ENCODE measurements at regions not wholly inside any gene's neighbourhood (a gene's known extent, or its start where the extent isn't known, plus 50 kb on each side); places are given as distances from the start of the nearest gene placed in this dataset.

DNA sequence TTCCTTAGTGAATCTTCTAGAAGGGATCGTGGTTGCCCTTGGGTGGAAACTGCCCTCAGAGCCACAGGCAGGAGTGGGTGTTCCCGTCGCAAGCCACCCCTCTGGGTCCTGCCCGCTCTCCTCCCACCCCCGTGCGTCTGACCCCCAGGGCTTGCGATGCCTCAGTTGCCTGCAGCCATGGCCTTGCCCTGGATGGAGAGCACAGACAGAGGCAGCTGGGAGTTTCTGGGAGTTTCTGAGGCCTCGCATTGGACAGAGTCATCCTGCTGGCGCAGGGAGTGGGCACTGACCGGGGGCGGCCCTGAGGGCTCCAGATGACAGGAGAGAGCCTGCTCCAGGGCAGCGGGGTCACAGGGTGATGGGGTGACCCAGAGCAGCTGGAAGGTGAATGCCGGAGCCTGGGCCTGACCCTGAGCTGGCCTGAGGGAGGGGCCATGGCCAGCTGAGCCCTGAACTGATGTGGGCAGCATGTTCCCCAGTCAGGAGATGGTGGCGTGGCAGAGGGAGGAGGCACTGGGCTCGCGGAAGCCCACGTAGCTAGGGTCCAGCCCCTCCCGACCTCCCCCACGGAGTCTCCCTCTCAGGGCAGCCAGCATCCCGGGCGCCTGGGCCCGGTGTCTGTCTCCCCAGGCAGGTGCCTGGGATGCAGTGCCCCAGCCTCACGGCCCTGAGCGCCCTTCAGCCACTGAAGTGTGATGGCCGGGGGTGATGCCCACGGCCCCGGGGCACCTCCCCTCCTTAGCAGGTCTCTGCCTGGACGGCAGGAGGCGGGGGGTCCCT lies 1236.2 kb downstream of the BRD1 start:
- DNase-seq, result no peak

DNA sequence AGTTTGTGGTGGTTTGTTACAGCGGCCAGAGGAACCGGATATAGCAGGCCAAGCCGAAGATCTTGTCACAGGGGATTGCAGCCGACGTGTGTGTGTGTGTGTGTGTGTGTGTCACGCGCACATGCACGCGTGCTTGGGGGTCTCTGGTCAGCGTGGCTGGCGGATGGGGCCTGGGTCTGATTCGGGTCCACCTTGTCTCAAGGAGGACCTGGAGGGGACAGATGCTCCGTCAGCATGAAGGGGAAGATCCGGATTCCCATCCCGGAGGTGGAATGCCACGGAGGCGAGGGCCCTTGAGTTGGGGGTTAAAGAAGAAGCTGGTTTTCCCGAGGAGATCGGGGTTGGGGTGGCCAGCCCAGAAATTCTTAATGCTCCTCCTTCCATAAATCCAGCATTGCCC lies 1237.8 kb downstream of the BRD1 start:
- no peak for DNase-seq

DNA sequence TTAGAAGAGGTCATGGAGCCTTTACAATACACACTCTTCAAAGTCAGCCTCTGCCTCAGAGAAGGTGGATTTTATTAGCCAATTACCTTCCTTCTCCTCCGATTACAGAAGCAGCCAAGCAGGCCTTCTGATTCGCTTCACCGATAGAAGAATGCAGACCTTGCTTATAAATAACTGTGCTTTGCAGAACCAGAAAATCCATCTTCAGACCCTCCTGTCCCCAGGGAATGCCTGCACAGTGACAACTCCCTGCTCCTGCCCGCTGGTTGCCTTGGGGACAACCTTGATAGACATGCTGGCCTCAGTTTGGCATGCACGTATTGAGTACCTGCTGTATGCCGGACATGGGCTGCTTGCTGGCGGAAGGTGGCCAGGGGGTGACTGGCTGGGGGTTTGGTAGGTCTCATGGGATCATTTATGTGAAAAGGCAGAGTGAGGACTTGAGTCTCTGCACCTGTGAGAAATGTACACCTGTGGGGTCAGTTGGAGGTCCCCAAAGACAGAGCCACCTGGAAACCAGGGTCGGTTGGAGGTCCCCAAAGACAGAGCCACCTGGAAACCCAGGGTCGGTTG lies 1238.7 kb downstream of the BRD1 start:
- no peak for DNase-seq

DNA sequence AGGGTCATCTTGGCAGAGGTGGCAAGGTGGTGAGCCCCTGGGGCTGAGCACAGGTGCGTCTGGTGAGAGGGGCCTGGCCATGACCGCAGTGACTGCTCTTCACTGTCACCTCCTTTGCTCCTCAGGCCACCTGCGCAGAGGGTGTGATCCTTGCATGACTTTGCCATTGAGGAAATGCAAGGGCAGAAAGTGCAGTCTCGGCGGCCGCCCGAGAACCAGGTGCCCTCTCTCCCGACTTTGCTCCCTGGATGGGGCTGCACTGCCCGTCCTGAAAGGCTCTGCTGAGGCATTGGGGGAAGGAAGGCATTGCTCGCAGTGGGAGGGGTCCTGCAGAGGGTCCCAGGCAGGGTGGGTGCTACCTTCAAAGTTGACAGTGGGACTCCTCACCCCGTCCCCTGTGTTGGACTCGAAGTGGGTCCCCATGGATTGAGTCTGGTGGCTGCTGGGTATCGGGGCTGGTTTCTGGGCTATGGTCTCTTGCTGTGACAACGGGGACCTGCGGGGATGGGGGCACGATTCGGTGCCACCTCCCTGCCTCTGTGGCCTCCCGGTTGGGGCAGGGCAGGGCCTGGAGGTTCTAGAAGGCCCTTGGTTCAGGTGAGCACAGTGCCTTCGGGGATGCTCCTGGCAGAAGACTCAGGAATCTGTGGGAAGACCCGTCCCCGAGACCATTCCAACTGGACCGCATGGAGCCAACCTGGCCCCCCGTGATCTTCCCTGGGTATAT lies 1239.4 kb downstream of the BRD1 start:
- no peak for DNase-seq

DNA sequence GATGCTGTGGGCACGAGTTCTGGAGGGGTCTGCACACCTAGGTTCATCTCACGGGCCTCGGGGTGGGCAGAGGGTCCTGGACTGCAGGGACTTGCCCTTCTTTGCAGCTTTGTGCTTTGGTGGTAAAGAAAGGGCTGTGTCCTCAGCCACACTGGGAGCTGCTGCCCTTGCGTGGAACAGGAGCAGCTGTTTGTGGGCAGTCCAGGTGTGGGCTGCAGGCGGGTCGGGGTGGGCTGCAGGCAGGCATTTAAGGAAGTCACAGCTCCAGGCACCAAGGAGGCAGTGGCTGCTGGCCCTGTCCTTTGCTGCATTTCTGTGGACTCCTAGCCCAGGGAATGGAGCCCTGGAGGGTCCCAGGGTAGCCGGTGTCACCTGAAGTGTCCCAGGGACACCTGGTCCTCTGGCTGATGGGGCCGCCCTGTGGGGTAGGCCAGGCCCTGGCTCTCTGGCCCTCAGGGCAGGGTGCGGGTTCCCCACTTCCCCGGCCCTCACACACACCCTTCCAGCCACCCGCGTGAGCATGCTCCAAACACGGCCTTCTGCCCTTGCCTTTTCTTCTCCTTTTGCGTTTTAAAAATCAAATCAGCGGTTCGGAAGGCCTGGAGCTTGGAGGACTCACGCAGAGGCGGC lies 1240.3 kb downstream of the BRD1 start:
- DNase-seq, result no peak

DNA sequence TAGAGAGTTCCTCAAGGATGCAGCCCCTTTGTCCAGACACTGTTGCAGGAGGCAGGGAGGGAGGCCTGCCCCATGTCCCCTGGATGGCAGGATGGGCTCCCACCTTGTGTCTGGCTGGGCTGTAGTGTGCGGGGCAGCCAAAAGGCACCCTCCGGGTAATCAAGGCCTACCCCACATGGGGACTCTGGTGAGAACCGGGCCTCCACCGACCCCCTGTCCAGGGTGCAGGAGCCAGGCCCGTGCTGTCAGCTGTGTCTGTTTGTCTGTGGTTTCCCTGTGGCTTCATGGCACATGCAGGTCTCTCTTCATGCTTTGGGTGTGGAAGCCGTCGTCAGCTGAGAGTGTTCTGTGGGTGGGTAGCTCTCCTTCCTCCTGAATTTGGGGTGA lies 1240.9 kb downstream of the BRD1 start:
- DNase-seq, result no peak

DNA sequence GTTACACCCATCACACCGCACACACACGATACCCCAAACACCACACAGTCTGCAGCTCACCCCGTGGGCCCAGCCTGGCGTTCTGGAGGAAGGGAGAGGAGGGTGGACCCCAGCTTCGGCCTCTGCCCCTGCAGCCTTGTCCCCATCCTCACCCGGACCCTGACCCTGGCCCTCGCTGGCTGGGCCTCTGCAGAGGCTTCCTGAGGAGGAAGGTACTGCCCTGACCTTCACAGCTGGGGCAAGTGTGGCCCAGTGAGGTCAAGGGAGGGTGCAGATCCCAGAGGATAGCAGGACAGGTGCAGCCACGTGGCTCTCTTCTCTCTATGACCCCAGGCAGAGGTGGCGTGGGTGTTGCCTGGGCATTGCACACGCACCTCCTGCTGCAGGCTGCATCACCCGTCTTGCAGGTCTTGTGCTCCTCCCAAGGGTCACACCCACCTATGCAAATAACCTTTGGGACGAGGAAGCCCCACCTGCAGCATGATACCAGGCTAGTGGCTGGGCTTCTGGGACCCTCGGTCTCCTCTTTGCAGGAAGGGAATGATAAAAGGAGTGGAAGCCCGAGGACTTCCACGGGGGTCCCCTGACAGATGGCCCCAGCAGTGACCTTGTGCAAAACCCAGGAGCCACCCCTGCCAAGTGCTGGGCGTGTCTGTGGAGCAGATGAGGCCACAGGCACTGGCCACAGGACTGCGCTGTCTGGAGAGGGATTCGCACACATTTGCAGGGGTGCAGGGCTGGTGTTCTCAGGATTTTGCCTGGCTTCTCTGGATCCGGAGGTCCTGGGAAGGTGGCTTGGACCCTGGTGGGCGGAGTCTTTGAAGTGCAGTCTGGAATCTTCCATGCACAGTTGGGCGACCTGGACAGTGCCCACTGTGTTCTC lies 1241.5 kb downstream of the BRD1 start:
- no peak for DNase-seq

DNA sequence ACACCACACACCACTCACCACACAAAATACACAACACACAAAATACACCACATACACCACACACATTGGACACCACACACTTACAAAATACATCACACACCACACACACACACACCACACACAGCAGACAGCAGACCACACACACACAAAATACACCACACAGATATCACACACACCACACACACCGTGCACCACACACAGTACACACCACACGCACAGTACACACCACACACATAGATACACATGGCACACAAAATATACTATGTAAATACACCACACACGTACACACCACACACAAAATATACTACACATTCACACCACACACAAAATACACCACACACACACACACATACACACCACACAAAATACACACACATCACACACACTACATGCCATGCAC lies 1243.5 kb downstream of the BRD1 start:
- no peak for DNase-seq

DNA sequence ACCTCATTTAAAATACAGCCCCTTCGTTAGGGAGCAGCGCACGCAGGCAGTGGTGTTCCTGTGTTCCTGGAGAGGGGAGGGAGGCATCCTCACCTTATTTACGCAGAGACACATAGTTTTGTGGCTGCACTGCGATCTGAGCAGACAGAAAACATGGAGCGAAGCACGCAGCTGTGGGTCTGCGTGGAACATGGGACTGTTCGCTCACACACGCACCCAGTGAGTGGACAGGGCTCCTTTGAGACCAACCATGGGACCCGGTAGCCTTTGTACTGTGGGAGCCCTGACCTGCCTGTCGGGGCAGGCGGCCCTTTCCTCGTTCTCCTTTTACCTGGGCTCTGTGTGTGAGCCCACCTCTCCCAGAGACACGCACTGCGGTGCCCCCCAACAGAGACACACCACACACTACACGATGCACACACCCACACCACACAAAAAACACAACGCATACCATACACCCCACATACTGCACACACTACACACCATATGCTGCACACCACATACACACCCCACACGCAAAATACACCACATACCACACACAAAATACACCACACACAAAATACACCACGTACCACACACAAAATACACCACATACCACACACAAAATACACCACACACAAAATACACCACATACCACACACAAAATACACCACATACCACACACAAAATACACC lies 1245.7 kb downstream of the BRD1 start:
- DNase-seq, result no peak

DNA sequence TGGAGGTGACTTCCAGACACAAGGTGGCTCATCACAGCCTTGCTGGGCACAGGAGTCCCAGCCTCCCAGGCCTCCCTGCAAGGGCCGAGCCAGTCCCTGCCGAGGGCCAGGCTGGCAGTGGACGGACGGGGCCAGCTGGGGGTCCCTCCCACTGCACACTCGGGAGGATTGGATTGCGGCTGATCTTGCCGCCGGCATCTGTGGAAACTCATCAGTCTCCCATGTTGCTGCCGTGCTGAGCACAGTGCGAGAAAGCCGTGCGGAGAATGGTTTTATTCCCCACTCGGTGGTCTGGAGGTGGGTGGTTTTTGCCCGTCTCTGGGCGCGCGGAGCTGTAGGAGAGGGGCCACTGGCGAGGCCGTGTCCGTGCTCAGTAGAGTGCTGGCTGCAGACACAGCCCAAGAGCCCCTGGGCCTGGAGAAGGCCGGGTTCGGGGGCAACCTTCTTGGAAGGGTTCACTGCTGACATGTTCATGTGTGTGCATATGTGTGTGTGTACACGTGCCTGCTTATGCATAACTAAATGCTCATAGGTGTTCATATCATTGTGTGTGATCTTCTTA lies 1246.4 kb downstream of the BRD1 start:
- DNase-seq, result no peak

DNA sequence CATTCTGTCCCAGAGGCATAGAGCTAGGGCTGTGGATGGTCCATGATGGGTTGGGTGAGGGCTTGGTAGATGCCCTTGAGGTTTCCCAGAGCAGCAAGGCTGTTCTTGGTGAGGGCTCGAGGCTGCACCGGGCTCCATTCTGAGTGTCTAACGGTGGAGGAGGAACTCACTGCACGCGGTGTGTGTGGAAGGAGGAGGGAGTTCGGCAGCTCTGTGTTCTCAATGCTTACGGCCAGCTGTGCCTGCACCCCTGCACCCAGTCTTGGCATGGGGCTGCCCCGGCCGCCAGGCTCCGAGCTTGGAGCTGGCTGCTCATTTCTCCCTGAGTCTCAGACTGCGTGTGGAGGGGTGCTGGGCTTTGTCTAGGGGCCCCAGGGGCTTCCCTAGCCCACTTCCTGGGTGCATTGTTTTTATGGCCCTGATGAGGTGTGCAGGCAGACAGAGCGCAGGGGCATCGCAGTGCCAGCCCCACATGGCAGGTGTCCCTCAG lies 1247.1 kb downstream of the BRD1 start:
- DNase-seq, result no peak

DNA sequence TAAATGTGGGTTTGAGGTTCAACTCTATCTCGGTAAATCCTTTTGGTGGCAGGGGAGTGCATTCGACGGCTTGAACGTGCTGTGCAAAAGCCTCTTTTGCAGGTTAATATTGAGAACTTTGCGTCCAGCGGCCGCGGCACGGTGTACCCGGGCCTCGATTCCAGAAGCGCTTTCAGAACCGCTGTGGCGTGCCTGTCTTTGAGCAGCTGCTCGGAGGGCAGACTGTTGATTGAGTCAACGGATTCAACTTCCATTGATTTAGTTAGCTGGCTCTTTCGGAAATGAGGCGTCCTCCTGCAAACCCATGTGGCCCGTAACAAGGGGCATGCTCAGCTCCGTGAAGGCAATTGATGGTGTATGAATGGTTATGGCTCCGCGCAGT lies 1247.8 kb downstream of the BRD1 start:
- DNase-seq, result no peak

DNA sequence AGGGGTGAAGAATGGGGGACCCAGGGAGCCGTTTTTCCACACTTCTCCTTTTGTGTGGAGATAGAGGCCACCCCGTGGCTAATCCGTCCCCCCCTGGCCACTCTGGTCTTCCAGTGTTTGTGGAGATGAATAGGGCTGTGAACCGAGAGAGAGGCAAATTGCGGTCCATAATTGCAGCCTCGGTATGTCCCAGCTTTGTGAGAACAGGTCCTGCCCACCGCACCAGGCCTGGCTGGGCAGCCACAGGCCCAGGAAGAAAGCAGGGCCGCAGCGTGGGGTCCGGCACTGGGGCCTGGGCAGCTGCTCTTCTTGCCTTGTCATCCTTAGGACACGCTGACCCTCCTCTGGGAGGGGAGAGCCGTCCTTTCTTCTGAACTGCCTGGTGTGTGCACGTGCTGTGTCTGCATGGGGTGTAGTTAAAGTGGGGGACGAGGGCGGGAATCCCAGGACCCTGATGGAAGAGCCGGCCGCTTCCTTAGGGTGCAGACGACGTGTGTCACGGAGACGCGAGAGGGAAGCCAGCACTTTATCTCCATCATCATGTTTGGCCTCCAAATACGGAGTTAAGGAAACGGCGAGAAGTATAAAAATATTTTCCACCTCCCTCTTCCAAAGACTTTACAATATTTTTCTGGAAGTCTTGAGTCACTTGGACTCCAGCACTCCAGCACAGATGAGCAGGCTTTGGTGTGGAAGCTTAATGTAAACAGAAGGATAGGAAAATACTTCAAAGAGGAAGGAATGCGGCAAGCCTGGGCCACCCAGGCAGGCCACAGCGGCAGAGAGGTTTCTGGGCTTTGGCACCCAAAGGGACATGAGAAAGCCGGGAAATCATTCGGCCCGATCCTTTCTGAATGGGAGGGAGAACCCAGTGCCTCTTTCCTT lies 1248.4 kb downstream of the BRD1 start:
- no peak for DNase-seq

DNA sequence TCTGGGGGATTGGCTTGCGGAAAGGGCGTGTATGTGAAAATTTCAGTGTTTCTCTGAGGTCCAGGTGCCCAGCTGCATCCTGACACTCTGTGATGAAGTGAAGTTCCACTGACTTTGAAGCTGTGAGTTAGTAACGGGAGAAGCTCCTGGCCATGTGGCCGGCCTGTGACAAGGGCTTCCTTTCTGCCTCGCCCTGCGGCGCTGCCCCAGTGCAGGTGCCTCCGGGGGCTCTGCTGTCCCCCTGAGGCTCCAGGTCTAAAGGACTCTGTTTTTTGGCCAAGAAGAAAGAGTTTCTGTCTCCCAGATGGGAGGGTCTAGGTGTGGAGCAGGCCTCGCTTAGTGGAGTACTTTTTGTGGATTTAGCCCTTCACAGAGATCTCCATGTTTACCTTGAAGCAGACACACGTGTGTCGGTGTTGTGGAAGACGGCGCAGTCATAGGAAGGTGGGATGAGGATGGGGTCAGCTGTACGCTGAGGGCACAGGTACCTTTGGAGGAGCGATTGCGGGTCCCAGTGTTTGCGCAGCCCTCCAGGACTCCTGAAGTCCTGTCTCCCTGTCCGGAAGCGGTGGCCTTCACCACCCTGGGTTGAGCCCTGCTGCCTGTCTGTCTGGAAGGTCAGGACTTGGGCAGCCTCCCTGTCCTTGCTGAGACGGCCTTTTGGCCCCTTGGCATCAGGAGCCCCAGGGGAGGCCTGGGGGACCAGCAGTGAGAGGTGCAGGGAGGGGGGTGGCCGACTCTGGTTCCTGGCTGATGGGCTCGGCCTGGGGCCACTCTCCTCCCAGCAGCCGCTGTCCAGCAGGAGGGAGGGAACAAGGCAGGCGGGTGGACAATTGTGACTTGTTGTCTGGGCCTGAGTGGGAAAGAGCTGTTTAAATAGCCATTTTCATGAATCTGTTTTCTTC lies 1249.3 kb downstream of the BRD1 start:
- DNase-seq, result no peak

DNA sequence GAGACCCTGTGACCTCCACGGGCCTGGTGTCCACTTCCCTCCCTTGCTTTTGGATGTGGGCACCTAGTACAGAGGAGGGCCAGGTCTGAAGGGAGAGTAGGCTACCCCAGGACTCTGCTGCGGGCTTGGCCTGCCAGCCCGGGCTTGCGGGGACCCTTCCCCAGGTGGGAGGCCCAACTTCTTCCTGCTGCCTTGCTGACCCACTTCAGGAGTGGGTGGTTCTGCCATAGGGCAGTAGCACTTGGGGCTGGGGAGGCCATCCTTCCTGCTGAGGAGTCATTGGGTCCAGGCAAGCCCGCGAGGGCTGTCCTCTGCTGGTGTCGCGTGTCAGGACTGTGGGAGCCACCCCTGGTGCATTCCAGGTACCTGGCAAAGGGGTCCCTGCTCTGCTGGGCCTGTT lies 1250.0 kb downstream of the BRD1 start:
- no peak for DNase-seq

DNA sequence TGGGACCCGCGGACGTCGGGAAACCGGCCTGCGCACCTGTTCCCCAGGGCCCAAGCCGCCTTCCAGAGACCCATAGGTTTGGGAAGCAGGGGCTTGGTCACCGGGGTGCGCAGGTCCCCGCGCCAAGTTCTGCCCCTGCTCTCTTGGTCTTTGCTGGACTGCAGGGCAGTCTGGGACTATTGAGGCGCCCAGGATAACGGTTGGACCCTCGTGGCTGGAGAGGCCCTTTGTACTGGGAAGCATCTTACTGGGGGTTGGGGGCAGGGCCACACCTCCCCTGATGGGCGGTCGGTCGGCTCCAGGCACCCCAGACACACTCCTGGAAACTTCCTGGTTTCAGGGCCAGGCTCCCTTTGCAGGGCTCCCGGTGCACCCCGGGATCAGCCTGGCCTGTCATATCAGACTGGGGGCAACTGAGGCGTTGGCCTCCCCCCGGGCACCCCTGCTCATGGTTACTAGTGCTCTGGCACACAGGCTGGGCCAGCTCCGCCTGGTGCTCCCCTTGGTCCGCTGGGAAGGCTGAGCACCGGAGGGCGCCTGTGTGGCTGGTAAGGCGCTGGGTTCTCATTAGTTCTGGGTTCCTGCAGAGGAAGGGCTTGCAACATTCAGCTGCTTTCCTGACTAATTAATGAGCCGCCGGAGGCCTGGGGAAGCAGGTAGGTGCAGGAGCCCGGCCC lies 1250.5 kb downstream of the BRD1 start:
- no peak for DNase-seq

DNA sequence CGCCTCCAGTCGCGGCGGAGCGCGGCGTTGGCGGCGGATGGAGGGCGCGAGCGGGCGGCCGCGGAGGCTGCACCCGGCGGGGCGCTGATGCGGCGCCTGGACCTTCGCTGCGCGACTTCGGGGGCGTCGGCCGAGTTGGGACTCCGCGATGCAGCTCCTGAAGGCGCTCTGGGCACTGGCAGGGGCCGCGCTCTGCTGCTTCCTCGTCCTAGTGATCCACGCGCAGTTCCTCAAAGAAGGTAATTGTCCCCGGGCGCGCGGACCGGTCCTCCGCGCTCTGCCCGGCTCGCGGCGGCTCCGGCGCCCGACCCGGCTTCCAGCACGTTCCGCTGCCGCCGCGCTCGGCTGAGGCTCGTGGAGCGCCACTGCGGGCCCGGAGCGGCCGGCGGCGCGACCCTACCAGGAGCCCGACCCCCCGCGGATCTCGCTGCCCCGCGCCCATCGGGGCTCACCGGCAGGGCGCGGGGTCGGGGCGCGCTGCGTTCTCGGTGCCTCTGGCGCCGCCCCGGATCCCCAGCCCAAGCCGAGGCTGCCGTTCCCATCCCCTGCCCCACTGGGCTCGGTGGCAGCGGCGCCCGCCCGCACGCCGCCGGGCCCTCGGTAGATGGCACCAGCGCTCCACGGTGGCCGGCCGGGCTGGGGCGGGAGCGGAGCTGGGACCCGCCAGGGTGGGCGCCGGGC lies 1251.2 kb downstream of the BRD1 start:
- no peak for DNase-seq
